T-cell (primary cell): ENCODE measurements at regions not wholly inside any gene's neighbourhood (a gene's known extent, or its start where the extent isn't known, plus 50 kb on each side); places are given as distances from the start of the nearest gene placed in this dataset.
"Not testable (repeated sequence)": the region's sequence is repeated elsewhere in the genome, so short reads cannot be mapped to it uniquely, and the experiment has no call there.

ENCODE experiments used
- ATAC-seq, 4 experiments: fragments of 200-7000 bp in 3 of 4; fragments of 150-1000 bp in 1 of 4; cut with Tn5 transposase; replicated peaks in 1 of 4; 1 replicate in 3 of 4; 2 replicates in 1 of 4; pipeline ENCODE4 v1.10.0; 2021; ENCODE audit warnings: moderate library complexity in 3 of 4, mild to moderate bottlenecking in 2 of 4, moderate number of reproducible peaks in 1 of 4
- CTCF ChIA-PET, 2 donors: fragments of 300-600 bp; sonication (Branson Sonifier 250); formaldehyde crosslinking; loops; one replicate each; lab custom pipeline; 2022; ENCODE audit warnings: antibody characterized with exemption in 2 of 2; lab: Charles Lee
- POLR2A ChIA-PET, 2 donors: fragments of 300-600 bp; sonication (Branson Sonifier 250); formaldehyde crosslinking; loops; one replicate each; lab custom pipeline; 2022; ENCODE audit warnings: antibody characterized with exemption in 2 of 2; lab: Charles Lee
- DNase-seq, 35 experiments: peaks; one replicate each; pipeline versions ENCODE4 v3.0.0 to v3.0.0-alpha.2; 2013 to 2023
- H3K27ac ChIP-seq: one replicate; pipeline ENCODE4 v1.5.1; 2013; ENCODE audit warnings: low read length
- H3K27me3 ChIP-seq, 2 experiments: replicated peaks in 1 of 2; 1 replicate in 1 of 2; 2 replicates in 1 of 2; pipeline versions ENCODE4 v1.6.1 to v1.7.0; 2013; ENCODE audit warnings: low read length in 1 of 2, mixed read lengths in 1 of 2; ENCODE audit not compliant: control insufficient read depth in 2 of 2, insufficient read depth in 2 of 2; ENCODE audit errors: extremely low read depth in 1 of 2
- H3K36me3 ChIP-seq, 2 donors: 1 replicate in 1 of 2; 2 replicates in 1 of 2; pipeline versions ENCODE4 v1.6.1 to v1.7.0; 2013; ENCODE audit warnings: low read length in 1 of 2; ENCODE audit not compliant: control insufficient read depth in 2 of 2, insufficient read depth in 1 of 2; ENCODE audit errors: extremely low read depth in 1 of 2
- H3K4me1 ChIP-seq, 2 experiments: 1 replicate in 1 of 2; 2 replicates in 1 of 2; pipeline versions ENCODE4 v1.6.1 to v1.7.0; 2013; ENCODE audit warnings: low read length in 2 of 2, mixed read lengths in 1 of 2; ENCODE audit not compliant: insufficient read depth in 2 of 2, control insufficient read depth in 1 of 2; ENCODE audit errors: extremely low read depth in 1 of 2
- H3K4me3 ChIP-seq, 2 donors: 1 replicate in 1 of 2; 2 replicates in 1 of 2; pipeline versions ENCODE4 v1.5.1 to v1.7.0; 2013; ENCODE audit warnings: mild to moderate bottlenecking in 2 of 2, low read length in 1 of 2, moderate library complexity in 1 of 2; ENCODE audit not compliant: control insufficient read depth in 1 of 2; ENCODE audit errors: extremely low read depth in 1 of 2
- H3K9me3 ChIP-seq: 2 replicates; pipeline ENCODE4 v1.7.0; 2013
- H3K27ac Mint-ChIP-seq, 2 donors: one replicate each; pipeline ENCODE4 v1.8.0; 2020 to 2021; ENCODE audit warnings: mild to moderate bottlenecking in 2 of 2, mixed read lengths in 2 of 2
- H3K27me3 Mint-ChIP-seq, 2 donors: one replicate each; pipeline ENCODE4 v1.8.0; 2021 to 2022; ENCODE audit warnings: mixed read lengths in 2 of 2
- H3K36me3 Mint-ChIP-seq: one replicate; pipeline ENCODE4 v1.8.0; 2021; ENCODE audit warnings: mixed read lengths
- H3K4me1 Mint-ChIP-seq, 3 donors: one replicate each; pipeline ENCODE4 v1.8.0; 2020 to 2022; ENCODE audit warnings: mixed read lengths in 3 of 3, mild to moderate bottlenecking in 1 of 3
- H3K4me3 Mint-ChIP-seq, 3 donors: one replicate each; pipeline ENCODE4 v1.8.0; 2020 to 2022; ENCODE audit warnings: mild to moderate bottlenecking in 3 of 3, mixed read lengths in 3 of 3, moderate library complexity in 3 of 3
- H3K9me3 Mint-ChIP-seq, 3 donors: one replicate each; pipeline ENCODE4 v1.8.0; 2020 to 2022; ENCODE audit warnings: mixed read lengths in 3 of 3
- WGBS: methylation state at CpG from one replicate; pipeline ENCODE4 v1.1.5; 2013; ENCODE audit warnings: missing lambda C conversion rate; ENCODE audit not compliant: insufficient coverage; 5-methylcytosine and 5-hydroxymethylcytosine counted together

DNA sequence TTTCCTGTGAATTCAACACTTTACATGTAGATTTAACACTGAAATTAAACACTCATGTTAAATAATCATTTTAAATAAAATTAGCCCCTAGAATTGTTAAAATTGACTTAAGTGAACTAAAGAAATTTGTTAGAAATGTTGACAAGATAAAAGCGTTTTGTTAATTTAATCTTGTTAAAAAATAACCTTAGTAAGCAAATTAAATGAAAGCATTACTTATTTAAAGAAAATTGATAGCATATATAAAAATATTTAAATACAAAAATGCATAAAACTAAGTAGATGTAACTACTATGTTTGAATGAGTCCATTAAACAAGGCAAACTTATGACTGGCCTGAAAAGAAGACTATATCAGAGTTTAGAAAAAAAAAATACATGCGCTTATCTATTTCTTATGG lies 99.0 kb upstream of the TRPC4 start:
- Histone ChIP-seq H3K27ac (no peak overlapping the region), H3K4me1 (no peaks in the 10 kb centered on the region), H3K9me3 (no peaks in the 10 kb centered on the region), H3K27me3 (no peaks in the 10 kb centered on the region), H3K4me3 (no peak overlapping the region), H3K36me3 (no peaks in the 10 kb centered on the region)
- no peak for DNase-seq
- ChIA-PET CTCF (no interaction called here), POLR2A (no interaction called here)
- Mint-ChIP-seq H3K9me3 (peaks cover 3 to 6% (median 5%) of the 10 kb centered on the region in 3 donors), H3K4me1 (no peaks in the 10 kb centered on the region), H3K4me3 (no peak overlapping the region), H3K27ac (no peak overlapping the region), H3K36me3 (no peaks in the 10 kb centered on the region), H3K27me3 (no peaks in the 10 kb centered on the region)
- no peak for ATAC-seq
- no CpG with 5 or more reads among the region's 2 CpGs for WGBS

DNA sequence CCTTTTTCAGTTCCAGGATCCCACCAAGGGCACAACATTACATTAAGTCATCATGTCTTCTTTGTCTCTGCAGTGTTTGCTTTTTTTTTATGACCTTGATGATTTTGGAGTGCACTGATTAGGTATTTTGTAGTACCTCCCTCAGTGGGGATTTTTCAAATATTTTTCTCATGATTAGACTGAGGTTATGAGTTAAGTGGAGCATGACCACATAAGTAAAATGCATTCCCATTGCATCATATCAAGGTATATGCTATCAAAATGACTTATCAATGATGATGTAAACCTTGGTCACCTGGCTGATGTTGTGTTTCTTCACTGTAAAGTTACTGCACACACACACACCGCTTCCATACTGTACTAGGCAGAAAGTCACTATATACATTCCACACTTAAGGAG lies 96.7 kb upstream of the TRPC4 start:
- H3K9me3 ChIP-seq = no peaks in the 10 kb centered on the region
- no peaks in the 10 kb centered on the region for H3K36me3 ChIP-seq
- DNase-seq (no peak), ATAC-seq (no peak)
- Mint-ChIP-seq H3K9me3 (peaks cover 0 to 6% (median 3%) of the 10 kb centered on the region in 3 donors), H3K4me1 (no peaks in the 10 kb centered on the region), H3K4me3 (no peak overlapping the region), H3K27ac (no peak overlapping the region), H3K36me3 (no peaks in the 10 kb centered on the region), H3K27me3 (no peaks in the 10 kb centered on the region)
- ChIA-PET POLR2A (no interaction called here), CTCF (no interaction called here)
- no peak overlapping the region for H3K27ac ChIP-seq
- no CpG with 5 or more reads among the region's 1 CpG for whole genome bisulfite sequencing
- H3K4me3 ChIP-seq = no peak overlapping the region
- H3K4me1 ChIP-seq = no peaks in the 10 kb centered on the region
- H3K27me3 ChIP-seq = no peaks in the 10 kb centered on the region

DNA sequence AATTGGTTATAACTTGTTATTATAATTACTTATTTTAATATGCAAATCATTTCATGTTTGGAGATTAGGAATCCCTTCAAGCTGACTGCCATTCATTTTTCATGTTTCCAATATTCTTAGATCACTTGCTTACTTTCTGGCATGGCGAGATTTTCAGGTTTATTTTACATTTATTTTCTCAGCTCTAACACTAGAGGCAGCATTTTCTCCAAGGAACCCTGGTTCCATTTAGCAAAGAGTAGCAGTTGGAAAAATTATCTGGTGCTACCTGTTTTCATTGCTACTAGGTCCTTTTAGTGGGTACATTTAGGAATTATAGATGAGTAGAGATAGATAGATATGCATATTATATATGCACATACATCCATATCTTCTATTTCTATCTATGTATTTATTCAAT lies 90.9 kb upstream of the TRPC4 start:
- no peaks in the 10 kb centered on the region for H3K27me3 ChIP-seq
- H3K27ac ChIP-seq = no peak overlapping the region
- no peaks in the 10 kb centered on the region for H3K36me3 ChIP-seq
- no peak overlapping the region for H3K27ac Mint-ChIP-seq
- no peak overlapping the region for H3K4me3 Mint-ChIP-seq
- H3K4me1 ChIP-seq = no peaks in the 10 kb centered on the region
- ChIA-PET CTCF (no interaction called here), POLR2A (no interaction called here)
- no peaks in the 10 kb centered on the region for H3K27me3 Mint-ChIP-seq
- H3K36me3 Mint-ChIP-seq = no peaks in the 10 kb centered on the region
- no peaks in the 10 kb centered on the region for H3K9me3 ChIP-seq
- peaks cover 0 to 8% (median 3%) of the 10 kb centered on the region in 3 donors for H3K9me3 Mint-ChIP-seq
- no peak overlapping the region for H3K4me3 ChIP-seq
- H3K4me1 Mint-ChIP-seq = no peaks in the 10 kb centered on the region
- no peak for ATAC-seq
- DNase-seq = no peak
- WGBS = no CpG with 5 or more reads among the region's 1 CpG

DNA sequence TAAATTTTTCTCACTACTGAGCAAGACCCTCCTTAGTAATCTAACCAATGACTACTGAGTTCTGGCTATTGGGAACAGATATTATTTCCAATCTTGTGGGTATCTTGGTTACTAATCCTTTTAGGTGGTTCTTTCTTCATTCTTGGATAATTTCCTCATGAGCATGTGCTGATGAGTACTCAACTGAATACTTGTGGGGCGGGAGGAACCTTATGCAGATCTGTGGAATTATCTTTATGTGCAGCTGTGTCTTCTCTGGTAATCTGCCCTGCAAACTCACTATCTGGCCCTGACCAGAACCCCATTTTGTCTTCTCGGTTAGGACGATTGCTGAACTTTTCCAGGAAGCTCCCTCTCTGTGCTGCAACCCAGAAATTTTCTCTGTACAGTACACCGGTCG lies 89.7 kb upstream of the TRPC4 start:
- Mint-ChIP-seq H3K36me3 (no peaks in the 10 kb centered on the region), H3K4me3 (no peak overlapping the region), H3K27ac (no peak overlapping the region), H3K27me3 (no peaks in the 10 kb centered on the region), H3K4me1 (no peaks in the 10 kb centered on the region), H3K9me3 (peaks cover 0 to 6% (median 3%) of the 10 kb centered on the region in 3 donors)
- CTCF ChIA-PET = no interaction called here
- no peaks in the 10 kb centered on the region for H3K4me1 ChIP-seq
- H3K27me3 ChIP-seq = no peaks in the 10 kb centered on the region
- H3K27ac ChIP-seq = no peak overlapping the region
- no peak overlapping the region for H3K4me3 ChIP-seq
- no peaks in the 10 kb centered on the region for H3K9me3 ChIP-seq
- 86% methylated on average over 2 of the region's 5 CpGs for WGBS
- H3K36me3 ChIP-seq = no peaks in the 10 kb centered on the region
- no peak for ATAC-seq
- no peak for DNase-seq
- POLR2A ChIA-PET = no interaction called here

DNA sequence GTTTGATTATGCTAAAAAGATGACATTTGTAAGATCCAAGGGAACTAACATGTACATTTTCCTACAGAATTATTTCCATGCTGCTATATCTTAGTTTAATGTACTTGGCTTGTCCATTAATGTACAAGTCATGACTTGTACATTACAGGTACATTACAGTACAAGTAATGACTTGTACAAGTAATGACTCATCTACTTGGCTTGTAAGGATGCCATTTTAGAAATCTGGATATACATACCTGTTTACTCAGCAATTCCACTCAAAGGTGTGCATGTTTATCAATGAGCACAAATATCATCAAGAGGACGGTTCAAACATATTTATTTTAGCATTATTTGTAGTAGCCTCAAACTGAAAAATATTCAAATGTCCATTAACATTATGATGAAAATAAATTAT lies 87.0 kb upstream of the TRPC4 start:
- ChIA-PET CTCF (no interaction called here), POLR2A (no interaction called here)
- no peaks in the 10 kb centered on the region for H3K27me3 Mint-ChIP-seq
- Histone ChIP-seq H3K4me3 (no peak overlapping the region), H3K36me3 (no peaks in the 10 kb centered on the region), H3K27ac (no peak overlapping the region), H3K4me1 (no peaks in the 10 kb centered on the region), H3K27me3 (no peaks in the 10 kb centered on the region), H3K9me3 (no peaks in the 10 kb centered on the region)
- no peak overlapping the region for H3K27ac Mint-ChIP-seq
- H3K9me3 Mint-ChIP-seq = peaks cover 0 to 4% (median 1%) of the 10 kb centered on the region in 3 donors
- H3K4me3 Mint-ChIP-seq = no peak overlapping the region
- H3K4me1 Mint-ChIP-seq = no peaks in the 10 kb centered on the region
- DNase-seq = no peak
- no peaks in the 10 kb centered on the region for H3K36me3 Mint-ChIP-seq
- WGBS = no CpG with 5 or more reads among the region's 1 CpG
- no peak for ATAC-seq

DNA sequence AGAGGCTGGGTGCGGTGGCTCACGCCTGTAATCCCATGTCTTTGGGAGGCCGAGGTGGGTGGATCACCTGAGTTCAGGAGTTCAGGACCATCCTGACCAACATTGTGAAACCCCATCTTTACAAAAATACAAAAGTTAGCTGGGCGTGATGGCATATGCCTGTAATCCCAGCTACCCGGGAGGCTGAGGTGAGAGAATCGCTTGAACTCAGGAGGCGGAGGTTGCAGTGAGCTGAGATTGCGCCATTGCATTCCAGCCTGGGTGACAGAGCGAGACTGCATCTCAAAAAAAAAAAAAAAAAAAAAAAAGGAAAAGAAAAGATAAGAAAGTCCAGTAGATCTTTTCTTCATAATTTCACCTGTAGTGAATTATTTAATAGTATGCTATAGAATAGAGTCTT lies 85.0 kb upstream of the TRPC4 start:
- H3K9me3 Mint-ChIP-seq, H3K27ac ChIP-seq, H3K4me3 ChIP-seq, POLR2A ChIA-PET, H3K27ac Mint-ChIP-seq, H3K36me3 ChIP-seq, H3K4me1 ChIP-seq, H3K27me3 ChIP-seq, H3K4me3 Mint-ChIP-seq, H3K4me1 Mint-ChIP-seq, CTCF ChIA-PET, DNase-seq, ATAC-seq, H3K27me3 Mint-ChIP-seq, H3K9me3 ChIP-seq, H3K36me3 Mint-ChIP-seq: not testable (repeated sequence)
- WGBS = 80% methylated on average over 1 of the region's 9 CpGs

DNA sequence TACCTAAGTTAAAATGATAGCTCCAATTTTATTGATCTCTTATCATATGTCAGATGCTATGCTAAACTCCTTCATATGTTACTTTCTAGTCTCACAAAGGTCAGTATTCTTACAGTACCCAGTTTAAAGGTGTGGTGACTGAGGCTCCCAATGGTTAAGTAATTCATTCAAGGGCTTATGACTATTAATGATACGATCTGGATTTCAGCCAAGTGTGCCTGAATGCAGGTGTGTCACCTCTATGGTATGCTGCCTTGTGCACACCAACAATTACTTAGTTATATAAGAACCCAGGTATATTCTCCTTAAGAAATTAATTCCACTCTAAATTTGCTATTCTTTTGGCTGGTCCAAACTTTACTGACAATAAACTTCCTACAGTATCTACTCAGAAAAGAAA lies 84.6 kb upstream of the TRPC4 start:
- H3K4me1 Mint-ChIP-seq = no peaks in the 10 kb centered on the region
- no peaks in the 10 kb centered on the region for H3K4me1 ChIP-seq
- DNase-seq = no peak
- no peak overlapping the region for H3K4me3 Mint-ChIP-seq
- H3K9me3 ChIP-seq = no peaks in the 10 kb centered on the region
- no peaks in the 10 kb centered on the region for H3K36me3 ChIP-seq
- H3K27ac Mint-ChIP-seq = no peak overlapping the region
- no peaks in the 10 kb centered on the region for H3K27me3 Mint-ChIP-seq
- H3K4me3 ChIP-seq = no peak overlapping the region
- no CpG with 5 or more reads among the region's 1 CpG for WGBS
- ChIA-PET POLR2A (no interaction called here), CTCF (no interaction called here)
- peaks cover 0 to 3% (median 2%) of the 10 kb centered on the region in 3 donors for H3K9me3 Mint-ChIP-seq
- no peaks in the 10 kb centered on the region for H3K27me3 ChIP-seq
- no peaks in the 10 kb centered on the region for H3K36me3 Mint-ChIP-seq
- no peak for ATAC-seq
- no peak overlapping the region for H3K27ac ChIP-seq
